Activated CD4-positive, CD25-positive, alpha-beta regulatory T cell treated with anti-CD3 and anti-CD28 coated beads, Interleukin-2, amount 50 U/mL, for 16 hours (primary cell): ENCODE measurements at regions not wholly inside any gene's neighbourhood (a gene's known extent, or its start where the extent isn't known, plus 50 kb on each side); places are given as distances from the start of the nearest gene placed in this dataset.
"Not testable (repeated sequence)": the region's sequence is repeated elsewhere in the genome, so short reads cannot be mapped to it uniquely, and the experiment has no call there.

ENCODE experiments used
- DNase-seq: peaks from one replicate; pipeline ENCODE4 v3.0.0-alpha.2; 2020; ENCODE audit warnings: low read depth, low spot score

GRCh38 chr1:101420406-101420805 lies 183.6 kb downstream of the S1PR1 start:
- no peak for DNase-seq

GRCh38 chr1:101428083-101428482 lies 191.3 kb downstream of the S1PR1 start:
- DNase-seq, result not testable (repeated sequence)

GRCh38 chr1:101428562-101428961 lies 191.7 kb downstream of the S1PR1 start:
- DNase-seq, result no peak

- no peak for DNase-seq
Observed at GRCh38 chr1:101431956-101432510, 195.2 kb downstream of the S1PR1 start.

- no peak for DNase-seq
Observed at GRCh38 chr1:101435831-101436511, 199.2 kb downstream of the S1PR1 start.

- DNase-seq, result no peak
Observed at GRCh38 chr1:101437800-101438199, 201.0 kb downstream of the S1PR1 start.

GRCh38 chr1:101438359-101438758 lies 201.5 kb downstream of the S1PR1 start:
- DNase-seq, result no peak

GRCh38 chr1:101440485-101440884 lies 203.7 kb downstream of the S1PR1 start:
- no peak for DNase-seq

GRCh38 chr1:101444381-101444780 lies 207.6 kb downstream of the S1PR1 start:
- DNase-seq, result no peak

- no peak for DNase-seq
Observed at GRCh38 chr1:101444873-101445618, 208.2 kb downstream of the S1PR1 start.

- no peak for DNase-seq
Observed at GRCh38 chr1:101448018-101448417, 211.2 kb downstream of the S1PR1 start.

GRCh38 chr1:101450691-101451090 lies 213.9 kb downstream of the S1PR1 start:
- not testable (repeated sequence) for DNase-seq

GRCh38 chr1:101451888-101452287 lies 215.1 kb downstream of the S1PR1 start:
- DNase-seq, result no peak

GRCh38 chr1:101452825-101453224 lies 216.0 kb downstream of the S1PR1 start:
- no peak for DNase-seq

GRCh38 chr1:101453844-101454243 lies 217.0 kb downstream of the S1PR1 start:
- no peak for DNase-seq

- no peak for DNase-seq
Observed at GRCh38 chr1:101455166-101455565, 218.3 kb downstream of the S1PR1 start.

- DNase-seq, result no peak
Observed at GRCh38 chr1:101460739-101461138, 223.9 kb downstream of the S1PR1 start.

GRCh38 chr1:101463195-101463594 lies 226.4 kb downstream of the S1PR1 start:
- no peak for DNase-seq

GRCh38 chr1:101465941-101466340 lies 229.1 kb downstream of the S1PR1 start:
- no peak for DNase-seq

GRCh38 chr1:101474039-101474665 lies 237.3 kb downstream of the S1PR1 start:
- no peak for DNase-seq

GRCh38 chr1:101476541-101476940 lies 239.7 kb downstream of the S1PR1 start:
- DNase-seq, result no peak

- no peak for DNase-seq
Observed at GRCh38 chr1:101479945-101480344, 243.1 kb downstream of the S1PR1 start.
